ENCODE measurements at regions not wholly inside any gene's neighbourhood (a gene's known extent, or its start where the extent isn't known, plus 50 kb on each side); places are given as distances from the start of the nearest gene placed in this dataset.
"Not testable (repeated sequence)": the region's sequence is repeated elsewhere in the genome, so short reads cannot be mapped to it uniquely, and the experiment has no call there.

DNA sequence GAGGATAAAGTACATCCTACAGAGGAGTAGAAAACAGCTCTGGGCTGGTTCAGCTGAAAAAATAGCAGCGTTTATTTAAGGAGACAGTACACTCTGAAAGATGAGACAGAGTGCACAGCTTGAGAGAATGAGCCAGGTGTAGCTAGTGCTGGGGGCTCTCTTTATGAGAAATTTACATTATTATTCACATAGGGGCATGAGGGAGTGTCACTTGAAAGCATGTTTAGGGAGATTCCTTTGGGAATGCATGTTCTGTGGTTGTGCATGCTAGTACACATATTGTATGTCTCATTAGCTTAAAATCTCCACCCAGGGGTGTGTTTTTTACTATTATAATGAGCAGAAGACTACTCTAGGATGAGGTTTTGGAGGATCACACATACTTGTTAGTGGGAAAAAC is 1224.4 kb downstream of the REEP3 start:
- Histone ChIP-seq H3K36me3 (ENCODE audit: control insufficient read depth, insufficient read depth, low read length) (no peaks in the 10 kb centered on the region), H3K4me3 (ENCODE audit: low read length) (no peak overlapping the region), H3K4me1 (ENCODE audit: control insufficient read depth, insufficient read depth, low read length) (no peaks in the 10 kb centered on the region), H3K27me3 (ENCODE audit: control insufficient read depth, insufficient read depth, low read length) (no peaks in the 10 kb centered on the region), H3K27ac (ENCODE audit: low read length) (no peak overlapping the region), H3K9me3 (replicated peaks; ENCODE audit: control insufficient read depth, low read depth, low read length) (no peaks in the 10 kb centered on the region)
- no CpG with 5 or more reads among the region's 1 CpG for WGBS (ENCODE audit: insufficient coverage)
- no peak for DNase-seq

DNA sequence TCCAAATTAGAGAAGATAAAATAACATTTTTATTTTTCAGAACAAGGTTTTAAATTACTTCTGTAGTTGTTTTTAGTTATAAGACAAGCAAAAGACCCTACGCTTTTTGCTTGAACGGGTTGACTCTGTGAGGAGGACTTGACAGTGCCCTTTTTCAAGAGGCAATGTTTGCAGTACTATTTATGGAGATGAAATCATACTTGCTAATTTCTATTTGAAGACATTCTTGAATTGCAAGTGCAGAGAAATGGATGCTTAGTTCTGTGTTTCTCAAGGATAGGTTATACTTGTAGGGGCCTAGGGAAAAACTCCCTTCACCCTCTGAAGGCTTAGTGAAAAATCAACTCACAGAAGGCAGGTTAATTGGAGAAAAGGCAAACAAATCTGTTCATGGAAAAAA is 1229.5 kb downstream of the REEP3 start:
- no peak for DNase-seq
- H3K36me3 ChIP-seq (ENCODE audit: control insufficient read depth, insufficient read depth, low read length) = no peaks in the 10 kb centered on the region
- 61% methylated on average over 2 of the region's 2 CpGs for WGBS (ENCODE audit: insufficient coverage)

DNA sequence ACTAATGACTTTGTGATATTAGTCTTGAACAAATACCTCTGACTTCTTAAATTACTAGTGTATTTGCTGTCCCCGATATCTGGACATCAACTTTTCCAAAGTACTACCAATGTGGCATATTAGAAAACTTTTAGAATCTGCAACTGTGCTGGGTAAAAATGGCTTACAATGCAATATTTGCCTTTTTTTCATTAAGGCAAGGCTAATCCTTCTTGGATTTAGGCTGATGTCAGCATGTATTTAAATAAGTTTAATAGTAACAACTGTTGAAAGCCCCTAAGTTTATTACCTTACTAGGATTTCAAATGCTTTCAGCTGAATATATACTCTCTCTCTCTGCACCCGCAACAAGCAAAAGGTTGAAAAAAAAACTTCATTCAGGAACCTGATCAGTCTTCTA is 1232.3 kb downstream of the REEP3 start:
- no peak overlapping the region for H3K4me3 ChIP-seq (ENCODE audit: low read length)
- no peaks in the 10 kb centered on the region for H3K9me3 ChIP-seq (replicated peaks; ENCODE audit: control insufficient read depth, low read depth, low read length)
- H3K36me3 ChIP-seq (ENCODE audit: control insufficient read depth, insufficient read depth, low read length) = no peaks in the 10 kb centered on the region
- H3K27ac ChIP-seq (ENCODE audit: low read length) = no peak overlapping the region
- WGBS (ENCODE audit: insufficient coverage) = no CpG with 5 or more reads among the region's 2 CpGs
- DNase-seq = no peak
- no peaks in the 10 kb centered on the region for H3K4me1 ChIP-seq (ENCODE audit: control insufficient read depth, insufficient read depth, low read length)
- no peaks in the 10 kb centered on the region for H3K27me3 ChIP-seq (ENCODE audit: control insufficient read depth, insufficient read depth, low read length)

More for the DNA sequence above, 1229.5 kb downstream of the REEP3 start:
- Histone ChIP-seq H3K27me3 (ENCODE audit: control insufficient read depth, insufficient read depth, low read length) (no peaks in the 10 kb centered on the region), H3K4me3 (ENCODE audit: low read length) (no peak overlapping the region), H3K4me1 (ENCODE audit: control insufficient read depth, insufficient read depth, low read length) (no peaks in the 10 kb centered on the region), H3K9me3 (replicated peaks; ENCODE audit: control insufficient read depth, low read depth, low read length) (no peaks in the 10 kb centered on the region), H3K27ac (ENCODE audit: low read length) (no peak overlapping the region)

- no peaks in the 10 kb centered on the region for H3K36me3 ChIP-seq (ENCODE audit: control insufficient read depth, insufficient read depth, low read length)
- no CpG with 5 or more reads among the region's 4 CpGs for WGBS (ENCODE audit: insufficient coverage)
Measured at GRCh38 chr10:64760371-64760770, 1239.2 kb downstream of the REEP3 start.

GRCh38 chr10:64762861-64763260 is 1241.7 kb downstream of the REEP3 start:
- Histone ChIP-seq H3K4me1 (ENCODE audit: control insufficient read depth, insufficient read depth, low read length) (no peaks in the 10 kb centered on the region), H3K27ac (ENCODE audit: low read length) (no peak overlapping the region), H3K9me3 (replicated peaks; ENCODE audit: control insufficient read depth, low read depth, low read length) (no peaks in the 10 kb centered on the region), H3K27me3 (ENCODE audit: control insufficient read depth, insufficient read depth, low read length) (no peaks in the 10 kb centered on the region), H3K4me3 (ENCODE audit: low read length) (no peak overlapping the region), H3K36me3 (ENCODE audit: control insufficient read depth, insufficient read depth, low read length) (no peaks in the 10 kb centered on the region)
- no peak for DNase-seq
- WGBS (ENCODE audit: insufficient coverage) = no CpG with 5 or more reads among the region's 4 CpGs

More at GRCh38 chr10:64760371-64760770, 1239.2 kb downstream of the REEP3 start:
- Histone ChIP-seq H3K4me1 (ENCODE audit: control insufficient read depth, insufficient read depth, low read length) (no peaks in the 10 kb centered on the region), H3K27me3 (ENCODE audit: control insufficient read depth, insufficient read depth, low read length) (no peaks in the 10 kb centered on the region), H3K4me3 (ENCODE audit: low read length) (no peak overlapping the region), H3K9me3 (replicated peaks; ENCODE audit: control insufficient read depth, low read depth, low read length) (no peaks in the 10 kb centered on the region), H3K27ac (ENCODE audit: low read length) (no peak overlapping the region)
- no peak for DNase-seq

DNA sequence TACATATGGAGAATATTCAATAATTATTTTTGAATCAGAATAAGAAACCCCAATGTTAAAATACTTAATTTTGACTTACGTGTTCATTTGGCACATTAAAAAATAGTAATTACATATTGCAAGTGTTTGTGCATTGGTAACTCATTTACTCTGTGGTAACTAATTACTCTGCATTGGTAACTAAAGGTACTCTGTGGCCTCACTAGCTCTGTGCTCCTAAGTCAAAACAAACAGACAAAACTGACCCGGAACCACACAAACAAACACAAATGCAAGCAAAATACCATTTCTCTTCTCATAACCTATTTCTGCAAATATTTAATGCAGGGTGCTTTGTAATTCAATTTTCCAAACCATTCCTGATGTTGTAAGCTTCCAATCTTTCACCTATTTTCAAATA is 1244.3 kb downstream of the REEP3 start:
- 100% methylated on average over 1 of the region's 2 CpGs for WGBS (ENCODE audit: insufficient coverage)
- Histone ChIP-seq H3K4me1 (ENCODE audit: control insufficient read depth, insufficient read depth, low read length) (no peaks in the 10 kb centered on the region), H3K9me3 (replicated peaks; ENCODE audit: control insufficient read depth, low read depth, low read length) (no peaks in the 10 kb centered on the region), H3K4me3 (ENCODE audit: low read length) (no peak overlapping the region), H3K27ac (ENCODE audit: low read length) (no peak overlapping the region), H3K36me3 (ENCODE audit: control insufficient read depth, insufficient read depth, low read length) (no peaks in the 10 kb centered on the region), H3K27me3 (ENCODE audit: control insufficient read depth, insufficient read depth, low read length) (no peaks in the 10 kb centered on the region)
- DNase-seq = no peak

- Histone ChIP-seq H3K36me3 (ENCODE audit: control insufficient read depth, insufficient read depth, low read length) (no peaks in the 10 kb centered on the region), H3K4me3 (ENCODE audit: low read length) (no peak overlapping the region), H3K27me3 (ENCODE audit: control insufficient read depth, insufficient read depth, low read length) (no peaks in the 10 kb centered on the region), H3K4me1 (ENCODE audit: control insufficient read depth, insufficient read depth, low read length) (no peaks in the 10 kb centered on the region), H3K9me3 (replicated peaks; ENCODE audit: control insufficient read depth, low read depth, low read length) (no peaks in the 10 kb centered on the region), H3K27ac (ENCODE audit: low read length) (no peak overlapping the region)
- DNase-seq = no peak
- WGBS (ENCODE audit: insufficient coverage) = 68% methylated on average over 2 of the region's 4 CpGs
Measured at GRCh38 chr10:64771253-64772050, 1250.3 kb downstream of the REEP3 start.

GRCh38 chr10:64773357-64773756 is 1252.2 kb downstream of the REEP3 start:
- H3K27ac ChIP-seq (ENCODE audit: low read length) = no peak overlapping the region
- no peaks in the 10 kb centered on the region for H3K27me3 ChIP-seq (ENCODE audit: control insufficient read depth, insufficient read depth, low read length)
- DNase-seq = no peak
- WGBS (ENCODE audit: insufficient coverage) = 89% methylated on average over 1 of the region's 1 CpG
- no peaks in the 10 kb centered on the region for H3K9me3 ChIP-seq (replicated peaks; ENCODE audit: control insufficient read depth, low read depth, low read length)
- H3K36me3 ChIP-seq (ENCODE audit: control insufficient read depth, insufficient read depth, low read length) = no peaks in the 10 kb centered on the region
- no peak overlapping the region for H3K4me3 ChIP-seq (ENCODE audit: low read length)
- no peaks in the 10 kb centered on the region for H3K4me1 ChIP-seq (ENCODE audit: control insufficient read depth, insufficient read depth, low read length)

GRCh38 chr10:64784451-64784850 is 1263.2 kb downstream of the REEP3 start:
- DNase-seq; H3K4me1 ChIP-seq (ENCODE audit: control insufficient read depth, insufficient read depth, low read length); H3K4me3 ChIP-seq (ENCODE audit: low read length); H3K9me3 ChIP-seq (replicated peaks; ENCODE audit: control insufficient read depth, low read depth, low read length); H3K27ac ChIP-seq (ENCODE audit: low read length); H3K27me3 ChIP-seq (ENCODE audit: control insufficient read depth, insufficient read depth, low read length); H3K36me3 ChIP-seq (ENCODE audit: control insufficient read depth, insufficient read depth, low read length): not testable (repeated sequence)
- 90% methylated on average over 2 of the region's 7 CpGs for WGBS (ENCODE audit: insufficient coverage)

GRCh38 chr10:64785816-64786215 is 1264.6 kb downstream of the REEP3 start:
- WGBS (ENCODE audit: insufficient coverage) = 52% methylated on average over 3 of the region's 3 CpGs
- H3K9me3 ChIP-seq (replicated peaks; ENCODE audit: control insufficient read depth, low read depth, low read length) = peaks cover 5% of the 10 kb centered on the region

GRCh38 chr10:64786989-64787388 is 1265.8 kb downstream of the REEP3 start:
- no peaks in the 10 kb centered on the region for H3K36me3 ChIP-seq (ENCODE audit: control insufficient read depth, insufficient read depth, low read length)
- H3K27me3 ChIP-seq (ENCODE audit: control insufficient read depth, insufficient read depth, low read length) = no peaks in the 10 kb centered on the region
- no peak for DNase-seq
- no peak overlapping the region for H3K4me3 ChIP-seq (ENCODE audit: low read length)
- no peak overlapping the region for H3K27ac ChIP-seq (ENCODE audit: low read length)
- H3K9me3 ChIP-seq (replicated peaks; ENCODE audit: control insufficient read depth, low read depth, low read length) = peaks cover 5% of the 10 kb centered on the region
- H3K4me1 ChIP-seq (ENCODE audit: control insufficient read depth, insufficient read depth, low read length) = no peaks in the 10 kb centered on the region
- no CpG with 5 or more reads among the region's 2 CpGs for WGBS (ENCODE audit: insufficient coverage)

More at GRCh38 chr10:64785816-64786215, 1264.6 kb downstream of the REEP3 start:
- Histone ChIP-seq H3K27me3 (ENCODE audit: control insufficient read depth, insufficient read depth, low read length) (no peaks in the 10 kb centered on the region), H3K4me3 (ENCODE audit: low read length) (no peak overlapping the region), H3K4me1 (ENCODE audit: control insufficient read depth, insufficient read depth, low read length) (no peaks in the 10 kb centered on the region), H3K36me3 (ENCODE audit: control insufficient read depth, insufficient read depth, low read length) (no peaks in the 10 kb centered on the region), H3K27ac (ENCODE audit: low read length) (no peak overlapping the region)
- peak; percentile 9 for DNase-seq
